K562 (cell line): ENCODE measurements at regions not wholly inside any gene's neighbourhood (a gene's known extent, or its start where the extent isn't known, plus 50 kb on each side); places are given as distances from the start of the nearest gene placed in this dataset.

ENCODE experiments used
- ATAC-seq: fragments of 200-7000 bp; cut with Tn5 transposase; 3 replicates; pipeline ENCODE4 v1.9.1; 2020; ENCODE audit warnings: moderate library complexity
- BruUV-seq: library from RNA; stranded (reverse); fragments of 400-500 nt; replicated peaks from 2 replicates; lab custom pipeline; 2021; lab: Mats Ljungman, UMichigan
- CTCF ChIA-PET: fragments of 300-600 bp; formaldehyde crosslinking; extraction: SDS; loops from one replicate; lab custom pipeline; 2021; ENCODE audit warnings: low intra/inter-chr PET ratio; lab: Yijun Ruan, JAX
- POLR2A ChIA-PET: fragments of 300-600, 350-650 bp; sonication (Branson Sonifier 250); formaldehyde crosslinking; extraction: SDS; loops from one replicate; lab custom pipeline; 2021; ENCODE audit warnings: antibody characterized with exemption, inconsistent platforms; lab: Yijun Ruan, JAX
- DNase-seq, 4 experiments: peaks; one replicate each; pipeline versions ENCODE4 v3.0.0 to v3.0.0-alpha.2; 2011 to 2018; ENCODE audit warnings: low spot score in 3 of 4, mixed read lengths in 3 of 4; ENCODE audit errors: extremely low read depth in 1 of 4
- FAIRE-seq: peaks from 2 replicates; lab custom pipeline; 2011; peaks lifted over from hg19 to GRCh38; lab: Jason Lieb, UNC
- H2AFZ ChIP-seq: 2 replicates; pipeline ENCODE4 v1.6.0; 2011; ENCODE audit warnings: low read depth, low read length, control low read depth, inconsistent platforms
- H3K27ac ChIP-seq: fragments of 200-600 bp; 3 replicates; pipeline ENCODE4 v1.8.0; 2011; ENCODE audit warnings: low read depth, mild to moderate bottlenecking, control low read depth, inconsistent platforms, low read length, moderate library complexity, mixed read lengths; ENCODE audit errors: extremely low read depth
- H3K27me3 ChIP-seq, 2 experiments: fragments of 300-600 bp in 1 of 2; 2 replicates in 1 of 2; 3 replicates in 1 of 2; pipeline versions ENCODE4 v1.6.0 to v1.8.0; 2011; ENCODE audit warnings: inconsistent platforms in 2 of 2, low read length in 2 of 2, mild to moderate bottlenecking in 1 of 2, mixed read lengths in 1 of 2, moderate library complexity in 1 of 2; ENCODE audit not compliant: control insufficient read depth in 2 of 2, insufficient read depth in 2 of 2
- H3K36me3 ChIP-seq: fragments of 300-600 bp; 3 replicates; pipeline ENCODE4 v1.8.0; 2011; ENCODE audit warnings: mild to moderate bottlenecking, low read length, inconsistent platforms; ENCODE audit not compliant: control insufficient read depth, insufficient read depth
- H3K4me1 ChIP-seq, 2 experiments: fragments of 200-600 bp in 1 of 2; replicated peaks in 1 of 2; 2 replicates in 1 of 2; 3 replicates in 1 of 2; pipeline versions ENCODE4 v1.5.1 to v1.8.0; 2011; ENCODE audit warnings: inconsistent platforms in 2 of 2, low read length in 2 of 2, mild to moderate bottlenecking in 1 of 2, mixed read lengths in 1 of 2, moderate library complexity in 1 of 2; ENCODE audit not compliant: control insufficient read depth in 2 of 2, insufficient read depth in 2 of 2
- H3K4me2 ChIP-seq: 2 replicates; pipeline ENCODE4 v1.6.1; 2011; ENCODE audit warnings: low read length, control low read depth, inconsistent platforms, mixed read lengths; ENCODE audit not compliant: insufficient read depth
- H3K4me3 ChIP-seq: fragments of 200-600 bp; sonication (generic), shearing (Covaris generic); 2 replicates; pipeline ENCODE4 v1.5.1; 2016; ENCODE audit warnings: control low read depth, inconsistent platforms
- H3K79me2 ChIP-seq: fragments of 200-600 bp; 3 replicates; pipeline ENCODE4 v1.8.0; 2011; ENCODE audit warnings: low read length, inconsistent platforms; ENCODE audit not compliant: control insufficient read depth, insufficient read depth
- H3K9ac ChIP-seq, 2 experiments: 2 replicates each; pipeline versions ENCODE4 v1.6.0 to v1.6.1; 2011; ENCODE audit warnings: low read depth in 2 of 2, low read length in 2 of 2, control low read depth in 1 of 2, inconsistent platforms in 1 of 2, mild to moderate bottlenecking in 1 of 2, mixed read lengths in 1 of 2; ENCODE audit not compliant: insufficient read depth in 1 of 2
- H3K9me1 ChIP-seq: one replicate; pipeline ENCODE4 v1.6.0; 2011; ENCODE audit warnings: inconsistent platforms, mild to moderate bottlenecking, low read length, moderate library complexity; ENCODE audit not compliant: control insufficient read depth, insufficient read depth
- H3K9me3 ChIP-seq: replicated peaks from 2 replicates; pipeline ENCODE4 v1.5.1; 2011; ENCODE audit warnings: low read depth, low read length, inconsistent platforms; ENCODE audit not compliant: control insufficient read depth, insufficient read depth
- H4K20me1 ChIP-seq: replicated peaks from 2 replicates; pipeline ENCODE4 v1.6.1; 2011; ENCODE audit warnings: low read length, inconsistent platforms, mixed read lengths; ENCODE audit not compliant: control insufficient read depth, insufficient read depth
- BACH1 ChIP-seq: fragments of 200-800 bp; sonication (Bioruptor generic); IDR thresholded peaks from 2 replicates; pipeline ENCODE4 v1.6.1; 2016; ENCODE audit warnings: missing genetic modification characterization, missing compliant biosample characterization
- CHD1 ChIP-seq: fragments of 200-600 bp; sonication (generic); IDR thresholded peaks from one replicate; pipeline ENCODE4 v1.6.1; 2012; ENCODE audit warnings: mild to moderate bottlenecking, moderate library complexity, low read length, inconsistent platforms
- EZH2 ChIP-seq: IDR thresholded peaks from 2 replicates; pipeline ENCODE4 v1.6.1; 2012; ENCODE audit warnings: low read depth, mild to moderate bottlenecking, inconsistent platforms, low read length, borderline replicate concordance
- HCFC1 ChIP-seq: IDR thresholded peaks from 2 replicates; pipeline ENCODE4 v1.6.1; 2012; ENCODE audit warnings: low read depth, low read length, improper control_type of control experiment
- MAFF ChIP-seq: IDR thresholded peaks from 2 replicates; pipeline ENCODE4 v1.6.1; 2012; ENCODE audit warnings: low read length, improper control_type of control experiment
- MCM3 ChIP-seq: fragments of 450-650 bp; IDR thresholded peaks from 2 replicates; pipeline ENCODE4 v1.6.1; 2016
- NR4A1 ChIP-seq, 2 experiments: fragments of 250-450 bp in 1 of 2; fragments of 450-650 bp in 1 of 2; sonication (Bioruptor Pico) in 1 of 2; IDR thresholded peaks; 2 replicates each; pipeline versions ENCODE4 v1.4.0 to v1.6.1; 2016 to 2020; ENCODE audit warnings: mild to moderate bottlenecking in 2 of 2, missing compliant biosample characterization in 1 of 2, missing genetic modification characterization in 1 of 2, moderate library complexity in 1 of 2
- PKNOX1 ChIP-seq: fragments of 450-650 bp; IDR thresholded peaks from 2 replicates; pipeline ENCODE4 v1.6.1; 2016
- PURB ChIP-seq: sonication (generic); formaldehyde crosslinking; IDR thresholded peaks from 2 replicates; pipeline ENCODE4 v1.9.0; 2021; ENCODE audit warnings: low read depth, mild to moderate bottlenecking, missing genetic modification reagents
- RBFOX2 ChIP-seq: fragments of 200-400 bp; formaldehyde crosslinking; IDR thresholded peaks from 2 replicates; pipeline ENCODE4 v1.6.1; 2017; ENCODE audit warnings: low read depth, mild to moderate bottlenecking, low read length, moderate library complexity
- U2AF1 ChIP-seq: fragments of 200-400 bp; formaldehyde crosslinking; optimal IDR thresholded peaks from 2 replicates; pipeline ENCODE3; 2017; ENCODE audit warnings: mild to moderate bottlenecking, low read depth, low read length, moderate library complexity
- ZBTB43 ChIP-seq: sonication (generic); formaldehyde crosslinking; IDR thresholded peaks from 2 replicates; pipeline ENCODE4 v1.8.0; 2023; ENCODE audit warnings: mild to moderate bottlenecking, missing genetic modification reagents
- ZNF644 ChIP-seq: fragments of 200-800 bp; sonication (Bioruptor generic); IDR thresholded peaks from 2 replicates; pipeline ENCODE4 v1.6.1; 2016; ENCODE audit warnings: low read depth, missing genetic modification characterization, missing compliant biosample characterization
- WGBS: fragments of 100-300 bp; shearing (Covaris generic); methylation state at CpG from one replicate; pipeline ENCODE4 v1.1.6; 2016; ENCODE audit warnings: low coverage, mixed read lengths; ENCODE audit not compliant: insufficient coverage; ENCODE audit errors: missing lambda C conversion rate; 5-methylcytosine and 5-hydroxymethylcytosine counted together
- in situ Hi-C: fragments of 300-500 bp; cut with MboI; formaldehyde crosslinking; loops from 4 replicates; pipeline ENCODE4 v1.15.0; 2018; ENCODE audit warnings: inconsistent platforms, mixed read lengths
- intact Hi-C: fragments of 100-400 bp; cut with micrococcal nuclease; formaldehyde crosslinking; loops from 2 replicates; pipeline ENCODE4 v1.14.2; 2022

- Histone ChIP-seq H4K20me1 (no peaks in the 10 kb centered on the region), H3K36me3 (no peaks in the 10 kb centered on the region), H2AFZ (no peak overlapping the region), H3K9me1 (no peaks in the 10 kb centered on the region), H3K79me2 (no peaks in the 10 kb centered on the region), H3K4me2 (no peak overlapping the region), H3K27ac (no peak overlapping the region), H3K9me3 (no peaks in the 10 kb centered on the region), H3K4me3 (no peak overlapping the region), H3K27me3 (no peaks in the 10 kb centered on the region), H3K4me1 (no peaks in the 10 kb centered on the region), H3K9ac (no peak overlapping the region)
- 2% methylated on average over 3 of the region's 3 CpGs for WGBS
- ATAC-seq (no peak), DNase-seq (no peak), FAIRE-seq (no peak)
- ChIA-PET POLR2A (no interaction called here), CTCF (no interaction called here)
- intact Hi-C loops (no loop called here), in situ Hi-C loops (no loop called here)
- TF ChIP-seq ZBTB43 (CRISPR knock-in tag): no peak
- TF ChIP-seq MCM3: no peak
- no peak for TF ChIP-seq MAFF
- no peak for TF ChIP-seq BACH1 (tag)
- no peak for TF ChIP-seq HCFC1
- TF ChIP-seq ZNF644 (tag): no peak
- TF ChIP-seq PKNOX1: no peak
- TF ChIP-seq EZH2: no peak
- no peak for TF ChIP-seq NR4A1 (CRISPR knock-in tag; IDR thresholded peaks at IDR 0.05)
- TF ChIP-seq NR4A1 (tag; IDR thresholded peaks at IDR 0.05): no peak
- no peak for TF ChIP-seq CHD1
- no peak for TF ChIP-seq RBFOX2
- no peak for TF ChIP-seq PURB (CRISPR knock-in tag)
- no peak for TF ChIP-seq U2AF1
- no TSS peak for BruUV-seq
These were observed 372.1 kb upstream of the SMIM31 start for GRCh38 chr4:164381859-164382258.
